ENCODE measurements at regions not wholly inside any gene's neighbourhood (a gene's known extent, or its start where the extent isn't known, plus 50 kb on each side); places are given as distances from the start of the nearest gene placed in this dataset.

GRCh38 chr12:76713986-76714385 lies 49.9 kb upstream of the ZDHHC17 start:
- H2AFZ ChIP-seq: no peak overlapping the region
- in situ Hi-C loops (cut with MboI): no loop called here
- H3K36me3 ChIP-seq (ENCODE audit: low read depth): no peaks in the 10 kb centered on the region
- no peak for DNase-seq
- H3F3A ChIP-seq (ENCODE audit: insufficient read depth): peaks cover 5% of the 10 kb centered on the region
- H4K20me1 ChIP-seq (ENCODE audit: insufficient read depth): no peaks in the 10 kb centered on the region
- no peaks in the 10 kb centered on the region for H3K79me2 ChIP-seq (ENCODE audit: insufficient read depth)
- H3K9me3 ChIP-seq (ENCODE audit: low read depth): no peaks in the 10 kb centered on the region
- H3K27me3 ChIP-seq (replicated peaks; ENCODE audit: insufficient read depth): no peaks in the 10 kb centered on the region
- peaks cover 31% of the 10 kb centered on the region for H3K4me1 ChIP-seq (ENCODE audit: insufficient read depth)
- H3K9me2 ChIP-seq (ENCODE audit: insufficient read depth): no peaks in the 10 kb centered on the region
- H3K4me3 ChIP-seq: no peak overlapping the region
- H3K4me2 ChIP-seq (ENCODE audit: unreplicated experiment): no peak overlapping the region
- TF ChIP-seq EZH2phosphoT487 (IDR thresholded peaks at IDR 0.05; ENCODE audit: insufficient read depth, low read depth) (no peak), EZH2 (IDR thresholded peaks at IDR 0.05; ENCODE audit: insufficient read depth, poor library complexity, severe bottlenecking) (no peak)
- no peak overlapping the region for H3K27ac ChIP-seq
- no peak overlapping the region for H3K9ac ChIP-seq
